Liver (tissue), 3 donors: ENCODE measurements at regions not wholly inside any gene's neighbourhood (a gene's known extent, or its start where the extent isn't known, plus 50 kb on each side); places are given as distances from the start of the nearest gene placed in this dataset.

Source experiments
- CTCF ChIP-seq: fragments of 150-350 bp; IDR thresholded peaks from 2 replicates; pipeline ENCODE4 v1.5.1; 2017; ENCODE audit warnings: improper control_type of control experiment, low read depth, low read length; ENCODE audit not compliant: missing input control
- EGR1 ChIP-seq, 2 donors: IDR thresholded peaks; 2 replicates each; pipeline ENCODE4 v1.6.1; 2016 to 2018; ENCODE audit warnings: antibody characterized with exemption in 2 of 2, low read depth in 2 of 2
- GABPA ChIP-seq, 2 donors: IDR thresholded peaks in 1 of 2; conservative IDR thresholded peaks in 1 of 2; 2 replicates each; pipeline ENCODE4 v1.6.1; 2016; ENCODE audit warnings: antibody characterized with exemption in 2 of 2, mild to moderate bottlenecking in 1 of 2, moderate library complexity in 1 of 2
- HNF4G ChIP-seq: IDR thresholded peaks from 2 replicates; pipeline ENCODE4 v1.6.1; 2016; ENCODE audit warnings: antibody characterized with exemption
- JUND ChIP-seq, 2 donors: IDR thresholded peaks; 2 replicates each; pipeline ENCODE4 v1.6.1; 2016; ENCODE audit warnings: antibody characterized with exemption in 2 of 2
- RAD21 ChIP-seq, 2 donors: IDR thresholded peaks; 2 replicates each; pipeline ENCODE4 v1.6.1; 2016; ENCODE audit warnings: antibody characterized with exemption in 2 of 2, mild to moderate bottlenecking in 2 of 2
- REST ChIP-seq: IDR thresholded peaks from 2 replicates; pipeline ENCODE4 v1.6.1; 2016; ENCODE audit warnings: antibody characterized with exemption, mild to moderate bottlenecking
- TAF1 ChIP-seq: conservative IDR thresholded peaks from 2 replicates; pipeline ENCODE4 v1.6.1; 2016; ENCODE audit warnings: antibody characterized with exemption, mild to moderate bottlenecking
- TF ChIP-seq, protein P1 (sequence below): IDR thresholded peaks from 2 replicates; pipeline ENCODE4 v1.6.1; 2016; ENCODE audit warnings: antibody characterized with exemption
- donor health status: healthy.
- donor health status: healthy.

DNA sequence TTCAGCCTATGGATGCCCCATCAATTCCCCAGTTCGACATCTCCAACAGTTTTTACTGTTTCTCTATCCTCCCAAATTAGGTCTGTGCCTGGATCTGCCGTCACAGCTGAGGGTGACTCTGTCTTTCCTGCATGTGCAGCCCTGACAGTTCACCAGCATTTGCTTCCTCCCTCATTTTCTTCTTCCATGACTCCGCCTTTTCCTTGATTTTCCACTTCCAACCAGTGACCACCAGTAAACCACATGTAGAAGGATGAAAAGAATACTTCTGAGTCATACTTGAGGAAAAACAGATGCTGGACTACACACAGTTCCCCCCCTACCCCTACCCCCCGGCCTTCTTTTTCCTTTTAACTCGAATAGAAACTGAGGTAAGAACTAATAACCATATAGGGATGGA, 311.8 kb upstream of the POM121L12 start:
- TF ChIP-seq, protein P1, sequence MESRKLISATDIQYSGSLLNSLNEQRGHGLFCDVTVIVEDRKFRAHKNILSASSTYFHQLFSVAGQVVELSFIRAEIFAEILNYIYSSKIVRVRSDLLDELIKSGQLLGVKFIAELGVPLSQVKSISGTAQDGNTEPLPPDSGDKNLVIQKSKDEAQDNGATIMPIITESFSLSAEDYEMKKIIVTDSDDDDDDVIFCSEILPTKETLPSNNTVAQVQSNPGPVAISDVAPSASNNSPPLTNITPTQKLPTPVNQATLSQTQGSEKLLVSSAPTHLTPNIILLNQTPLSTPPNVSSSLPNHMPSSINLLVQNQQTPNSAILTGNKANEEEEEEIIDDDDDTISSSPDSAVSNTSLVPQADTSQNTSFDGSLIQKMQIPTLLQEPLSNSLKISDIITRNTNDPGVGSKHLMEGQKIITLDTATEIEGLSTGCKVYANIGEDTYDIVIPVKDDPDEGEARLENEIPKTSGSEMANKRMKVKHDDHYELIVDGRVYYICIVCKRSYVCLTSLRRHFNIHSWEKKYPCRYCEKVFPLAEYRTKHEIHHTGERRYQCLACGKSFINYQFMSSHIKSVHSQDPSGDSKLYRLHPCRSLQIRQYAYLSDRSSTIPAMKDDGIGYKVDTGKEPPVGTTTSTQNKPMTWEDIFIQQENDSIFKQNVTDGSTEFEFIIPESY = no peak
- TF ChIP-seq REST (no peak), CTCF (no peak), TAF1 (no peak), RAD21 (IDR thresholded peaks at IDR 0.05) (no peak), EGR1 (IDR thresholded peaks at IDR 0.05; ENCODE audit: low read depth in 2 of 2) (no peak), GABPA (IDR thresholded peaks at IDR 0.05 in 1 of 2, conservative IDR thresholded peaks at IDR 0.05 in 1 of 2) (no peak), JUND (IDR thresholded peaks at IDR 0.05) (no peak), HNF4G (no peak)
